Adipocyte (in vitro differentiated cells): ENCODE measurements at regions not wholly inside any gene's neighbourhood (a gene's known extent, or its start where the extent isn't known, plus 50 kb on each side); places are given as distances from the start of the nearest gene placed in this dataset.

Experiments used
- DNase-seq: peaks from one replicate; pipeline ENCODE4 v3.0.0-alpha.2; 2015; ENCODE audit warnings: low read depth
- H3K27me3 ChIP-seq: replicated peaks from 2 replicates; pipeline ENCODE4 v1.7.0; 2013; ENCODE audit warnings: mild to moderate bottlenecking, low read length, moderate library complexity; ENCODE audit not compliant: control insufficient read depth, insufficient read depth
- H3K36me3 ChIP-seq: 2 replicates; pipeline ENCODE4 v1.7.0; 2013; ENCODE audit warnings: low read length, mild to moderate bottlenecking, moderate library complexity; ENCODE audit not compliant: control insufficient read depth, insufficient read depth, severe bottlenecking
- H3K4me1 ChIP-seq: 2 replicates; pipeline ENCODE4 v1.7.0; 2013; ENCODE audit warnings: mild to moderate bottlenecking, low read length, moderate library complexity; ENCODE audit not compliant: control insufficient read depth, insufficient read depth
- H3K4me3 ChIP-seq: 2 replicates; pipeline ENCODE4 v1.7.0; 2013; ENCODE audit warnings: mild to moderate bottlenecking, low read length, moderate library complexity
- H3K9ac ChIP-seq: 2 replicates; pipeline ENCODE4 v1.7.0; 2013; ENCODE audit warnings: mild to moderate bottlenecking, low read length, moderate library complexity
- H3K9me3 ChIP-seq: 2 replicates; pipeline ENCODE4 v1.7.0; 2013; ENCODE audit warnings: mild to moderate bottlenecking, low read length, moderate library complexity; ENCODE audit not compliant: control insufficient read depth

- no peak overlapping the region for H3K9ac ChIP-seq
- DNase-seq = no peak
- peaks cover 7% of the 10 kb centered on the region for H3K36me3 ChIP-seq
- peaks cover 3% of the 10 kb centered on the region for H3K9me3 ChIP-seq
- H3K4me1 ChIP-seq = no peaks in the 10 kb centered on the region
- no peak overlapping the region for H3K4me3 ChIP-seq
- H3K27me3 ChIP-seq = no peaks in the 10 kb centered on the region
Observed at GRCh38 chr21:28729887-28730286, 262.8 kb downstream of the LTN1 start.

GRCh38 chr21:28727809-28728208, 264.9 kb downstream of the LTN1 start:
- H3K9me3 ChIP-seq = peaks cover 3% of the 10 kb centered on the region
- no peak for DNase-seq
- peaks cover 13% of the 10 kb centered on the region for H3K4me1 ChIP-seq
- peaks cover 7% of the 10 kb centered on the region for H3K36me3 ChIP-seq
- no peak overlapping the region for H3K4me3 ChIP-seq
- H3K9ac ChIP-seq = no peak overlapping the region
- H3K27me3 ChIP-seq = no peaks in the 10 kb centered on the region

- H3K4me1 ChIP-seq = peaks cover 13% of the 10 kb centered on the region
- H3K9ac ChIP-seq = no peak overlapping the region
- peaks cover 3% of the 10 kb centered on the region for H3K9me3 ChIP-seq
- no peak for DNase-seq
- no peaks in the 10 kb centered on the region for H3K36me3 ChIP-seq
- H3K4me3 ChIP-seq = no peak overlapping the region
- no peaks in the 10 kb centered on the region for H3K27me3 ChIP-seq
Observed at GRCh38 chr21:28725396-28725795, 267.3 kb downstream of the LTN1 start.

- H3K9ac ChIP-seq = no peak overlapping the region
- H3K36me3 ChIP-seq = no peaks in the 10 kb centered on the region
- no peak for DNase-seq
- no peaks in the 10 kb centered on the region for H3K9me3 ChIP-seq
- H3K27me3 ChIP-seq = no peaks in the 10 kb centered on the region
- H3K4me1 ChIP-seq = peaks cover 13% of the 10 kb centered on the region
- H3K4me3 ChIP-seq = no peak overlapping the region
Observed at GRCh38 chr21:28723646-28724045, 269.0 kb downstream of the LTN1 start.

- no peak overlapping the region for H3K9ac ChIP-seq
- peaks cover 23% of the 10 kb centered on the region for H3K4me1 ChIP-seq
- H3K27me3 ChIP-seq = no peaks in the 10 kb centered on the region
- H3K36me3 ChIP-seq = no peaks in the 10 kb centered on the region
- no peak for DNase-seq
- H3K4me3 ChIP-seq = no peak overlapping the region
- no peaks in the 10 kb centered on the region for H3K9me3 ChIP-seq
Observed at GRCh38 chr21:28719723-28720122, 273.0 kb downstream of the LTN1 start.

- Histone ChIP-seq H3K27me3 (no peaks in the 10 kb centered on the region), H3K9ac (peak overlapping the region; percentile 10), H3K4me3 (no peak overlapping the region), H3K4me1 (peaks cover 35% of the 10 kb centered on the region), H3K36me3 (no peaks in the 10 kb centered on the region), H3K9me3 (no peaks in the 10 kb centered on the region)
- no peak for DNase-seq
Observed at GRCh38 chr21:28714777-28715464, 277.8 kb downstream of the LTN1 start.

- peaks cover 5% of the 10 kb centered on the region for H3K9me3 ChIP-seq
- H3K27me3 ChIP-seq = no peaks in the 10 kb centered on the region
- DNase-seq = no peak
- peaks cover 39% of the 10 kb centered on the region for H3K4me1 ChIP-seq
- no peak overlapping the region for H3K9ac ChIP-seq
- no peak overlapping the region for H3K4me3 ChIP-seq
- H3K36me3 ChIP-seq = no peaks in the 10 kb centered on the region
Observed at GRCh38 chr21:28712411-28712810, 280.3 kb downstream of the LTN1 start.

GRCh38 chr21:28705616-28706015, 287.1 kb downstream of the LTN1 start:
- no peak overlapping the region for H3K4me3 ChIP-seq
- H3K4me1 ChIP-seq = peaks cover 19% of the 10 kb centered on the region
- peaks cover 10% of the 10 kb centered on the region for H3K9me3 ChIP-seq
- no peak for DNase-seq
- H3K27me3 ChIP-seq = no peaks in the 10 kb centered on the region
- no peaks in the 10 kb centered on the region for H3K36me3 ChIP-seq
- H3K9ac ChIP-seq = no peak overlapping the region

- H3K27me3 ChIP-seq = no peaks in the 10 kb centered on the region
- peaks cover 10% of the 10 kb centered on the region for H3K9me3 ChIP-seq
- peaks cover 24% of the 10 kb centered on the region for H3K4me1 ChIP-seq
- H3K9ac ChIP-seq = peak overlapping the region; percentile 44
- peak; percentile 14 for DNase-seq
- no peak overlapping the region for H3K4me3 ChIP-seq
- no peaks in the 10 kb centered on the region for H3K36me3 ChIP-seq
Observed at GRCh38 chr21:28704746-28705145, 287.9 kb downstream of the LTN1 start.

GRCh38 chr21:28703861-28704260, 288.8 kb downstream of the LTN1 start:
- H3K27me3 ChIP-seq = no peaks in the 10 kb centered on the region
- no peak overlapping the region for H3K4me3 ChIP-seq
- H3K36me3 ChIP-seq = no peaks in the 10 kb centered on the region
- peaks cover 8% of the 10 kb centered on the region for H3K9me3 ChIP-seq
- H3K9ac ChIP-seq = no peak overlapping the region
- peaks cover 29% of the 10 kb centered on the region for H3K4me1 ChIP-seq
- DNase-seq = no peak

- Histone ChIP-seq H3K36me3 (no peaks in the 10 kb centered on the region), H3K27me3 (no peaks in the 10 kb centered on the region), H3K9ac (peak overlapping the region; percentile 60), H3K4me1 (peaks cover 38% of the 10 kb centered on the region), H3K9me3 (peaks cover 5% of the 10 kb centered on the region), H3K4me3 (no peak overlapping the region)
- peak; percentile 15 for DNase-seq
Observed at GRCh38 chr21:28699596-28700259, 292.9 kb downstream of the LTN1 start.
